ENCODE measurements at regions not wholly inside any gene's neighbourhood (a gene's known extent, or its start where the extent isn't known, plus 50 kb on each side); places are given as distances from the start of the nearest gene placed in this dataset.

DNA sequence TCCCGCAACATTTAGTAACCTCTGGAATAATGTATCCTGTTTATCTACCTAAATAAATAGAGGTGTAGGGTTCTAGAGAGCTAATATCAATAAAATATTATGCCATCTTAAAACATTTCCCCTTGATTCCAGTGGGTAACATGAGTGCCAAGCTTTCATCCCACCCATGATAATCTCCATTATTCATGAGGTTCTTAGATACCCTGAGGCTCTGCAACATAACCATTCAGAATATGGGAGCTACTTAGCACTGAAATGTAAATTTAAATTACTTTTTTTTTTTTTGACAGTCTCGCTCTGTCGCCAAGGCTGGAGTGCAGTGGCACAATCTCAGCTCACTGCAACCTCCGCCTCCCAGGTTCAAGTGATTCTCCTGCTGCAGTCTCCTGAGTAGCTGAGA is 832.7 kb downstream of the BRINP3 start:
- TF ChIP-seq, protein P1, sequence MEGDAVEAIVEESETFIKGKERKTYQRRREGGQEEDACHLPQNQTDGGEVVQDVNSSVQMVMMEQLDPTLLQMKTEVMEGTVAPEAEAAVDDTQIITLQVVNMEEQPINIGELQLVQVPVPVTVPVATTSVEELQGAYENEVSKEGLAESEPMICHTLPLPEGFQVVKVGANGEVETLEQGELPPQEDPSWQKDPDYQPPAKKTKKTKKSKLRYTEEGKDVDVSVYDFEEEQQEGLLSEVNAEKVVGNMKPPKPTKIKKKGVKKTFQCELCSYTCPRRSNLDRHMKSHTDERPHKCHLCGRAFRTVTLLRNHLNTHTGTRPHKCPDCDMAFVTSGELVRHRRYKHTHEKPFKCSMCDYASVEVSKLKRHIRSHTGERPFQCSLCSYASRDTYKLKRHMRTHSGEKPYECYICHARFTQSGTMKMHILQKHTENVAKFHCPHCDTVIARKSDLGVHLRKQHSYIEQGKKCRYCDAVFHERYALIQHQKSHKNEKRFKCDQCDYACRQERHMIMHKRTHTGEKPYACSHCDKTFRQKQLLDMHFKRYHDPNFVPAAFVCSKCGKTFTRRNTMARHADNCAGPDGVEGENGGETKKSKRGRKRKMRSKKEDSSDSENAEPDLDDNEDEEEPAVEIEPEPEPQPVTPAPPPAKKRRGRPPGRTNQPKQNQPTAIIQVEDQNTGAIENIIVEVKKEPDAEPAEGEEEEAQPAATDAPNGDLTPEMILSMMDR (conservative IDR thresholded peaks at IDR 0.05; ENCODE audit: low read length) = no peak
- no peak for TF ChIP-seq EZH2phosphoT487 (IDR thresholded peaks at IDR 0.05; ENCODE audit: borderline replicate concordance, low read depth, low read length)

All from OCI-LY7 (cell line).